ENCODE measurements at regions not wholly inside any gene's neighbourhood (a gene's known extent, or its start where the extent isn't known, plus 50 kb on each side); places are given as distances from the start of the nearest gene placed in this dataset.

DNA sequence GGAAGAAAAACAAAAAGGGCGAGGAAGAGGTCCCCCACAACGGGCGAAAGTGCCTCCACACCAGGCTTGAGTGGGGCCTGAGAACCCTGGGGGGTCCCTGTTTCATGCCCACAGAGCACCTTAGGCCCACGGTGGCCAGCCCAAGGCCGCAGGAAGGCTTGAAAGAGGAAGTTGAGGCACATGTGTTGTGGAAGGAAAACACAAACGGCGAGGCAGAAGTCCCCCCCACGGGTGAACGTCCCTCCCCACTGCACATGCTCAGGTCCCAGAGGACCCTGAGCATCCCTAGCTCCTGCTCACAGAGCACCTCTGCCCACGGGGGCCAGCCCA, 371.5 kb downstream of the ALG10 start:
- TF ChIP-seq, protein P1, sequence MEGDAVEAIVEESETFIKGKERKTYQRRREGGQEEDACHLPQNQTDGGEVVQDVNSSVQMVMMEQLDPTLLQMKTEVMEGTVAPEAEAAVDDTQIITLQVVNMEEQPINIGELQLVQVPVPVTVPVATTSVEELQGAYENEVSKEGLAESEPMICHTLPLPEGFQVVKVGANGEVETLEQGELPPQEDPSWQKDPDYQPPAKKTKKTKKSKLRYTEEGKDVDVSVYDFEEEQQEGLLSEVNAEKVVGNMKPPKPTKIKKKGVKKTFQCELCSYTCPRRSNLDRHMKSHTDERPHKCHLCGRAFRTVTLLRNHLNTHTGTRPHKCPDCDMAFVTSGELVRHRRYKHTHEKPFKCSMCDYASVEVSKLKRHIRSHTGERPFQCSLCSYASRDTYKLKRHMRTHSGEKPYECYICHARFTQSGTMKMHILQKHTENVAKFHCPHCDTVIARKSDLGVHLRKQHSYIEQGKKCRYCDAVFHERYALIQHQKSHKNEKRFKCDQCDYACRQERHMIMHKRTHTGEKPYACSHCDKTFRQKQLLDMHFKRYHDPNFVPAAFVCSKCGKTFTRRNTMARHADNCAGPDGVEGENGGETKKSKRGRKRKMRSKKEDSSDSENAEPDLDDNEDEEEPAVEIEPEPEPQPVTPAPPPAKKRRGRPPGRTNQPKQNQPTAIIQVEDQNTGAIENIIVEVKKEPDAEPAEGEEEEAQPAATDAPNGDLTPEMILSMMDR (IDR thresholded peaks at IDR 0.05), result no peak
- TF ChIP-seq EZH2 (IDR thresholded peaks at IDR 0.05), result no peak
- TF ChIP-seq EZH2phosphoT487 (IDR thresholded peaks at IDR 0.05), result no peak
